Activated CD4-positive, alpha-beta T cell treated with anti-CD3 and anti-CD28 coated beads for 24 hours (primary cell): ENCODE measurements at regions not wholly inside any gene's neighbourhood (a gene's known extent, or its start where the extent isn't known, plus 50 kb on each side); places are given as distances from the start of the nearest gene placed in this dataset.
"Not testable (repeated sequence)": the region's sequence is repeated elsewhere in the genome, so short reads cannot be mapped to it uniquely, and the experiment has no call there.

Experiments used
- DNase-seq, 2 donors: peaks; one replicate each; pipeline ENCODE4 v3.0.0-alpha.2; 2020; ENCODE audit warnings: low read depth in 2 of 2

DNA sequence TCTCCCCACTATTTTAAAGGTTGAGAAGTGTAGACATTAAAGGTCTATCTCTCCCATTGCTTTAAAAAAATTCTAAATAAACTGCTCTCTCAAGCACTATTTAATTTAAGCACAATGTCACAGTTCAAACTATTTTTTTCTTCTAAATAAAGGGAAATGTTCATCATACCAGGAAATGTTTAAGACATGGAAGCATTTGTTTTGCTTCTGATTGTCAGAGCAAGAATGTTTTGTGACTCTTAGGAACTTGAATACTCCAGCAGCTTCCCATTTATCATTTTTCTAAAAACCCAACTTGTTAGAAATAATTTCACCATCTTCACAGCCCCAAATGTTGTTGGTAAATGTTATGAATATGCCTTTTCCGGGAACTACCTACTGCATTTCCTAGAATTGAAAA is 121.8 kb upstream of the NTF3 start:
- DNase-seq: no peak

DNA sequence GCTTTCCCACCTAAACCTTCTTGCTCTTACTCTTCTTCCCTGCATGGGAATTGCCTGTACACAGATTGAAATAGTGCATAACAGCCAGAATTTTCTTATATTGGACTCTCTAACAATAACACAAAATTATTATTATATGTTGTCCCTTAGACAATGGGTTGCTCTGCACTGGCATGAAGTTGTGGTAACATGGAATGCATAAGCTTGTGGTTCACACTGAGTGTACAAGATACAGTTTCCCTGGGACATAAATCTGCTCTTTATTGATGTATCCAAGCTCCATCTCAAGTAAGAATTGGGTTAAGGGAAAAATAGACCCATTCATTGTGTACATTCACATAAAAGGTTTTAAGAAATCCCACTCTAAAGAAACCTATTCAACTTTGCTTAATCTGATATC is 114.4 kb upstream of the NTF3 start:
- no peak for DNase-seq

DNA sequence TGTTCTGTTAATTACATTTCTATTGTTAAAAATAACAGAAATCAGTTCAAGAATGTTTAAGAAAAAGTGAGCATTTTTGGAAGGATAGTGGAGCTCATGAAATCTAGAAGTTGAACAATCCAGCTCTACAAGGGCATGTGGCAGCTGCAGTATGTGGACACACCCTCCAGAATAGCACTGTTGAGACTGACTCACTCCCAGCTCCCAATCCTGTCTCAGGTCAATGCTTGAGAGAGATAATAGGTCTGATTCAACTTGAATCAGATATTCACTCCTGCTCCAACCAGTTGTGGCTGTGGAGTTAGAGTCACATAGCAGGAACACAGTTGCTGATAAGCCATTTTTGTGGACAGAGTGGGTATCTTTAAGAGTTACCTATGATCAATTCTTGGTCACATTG is 113.0 kb upstream of the NTF3 start:
- no peak for DNase-seq

DNA sequence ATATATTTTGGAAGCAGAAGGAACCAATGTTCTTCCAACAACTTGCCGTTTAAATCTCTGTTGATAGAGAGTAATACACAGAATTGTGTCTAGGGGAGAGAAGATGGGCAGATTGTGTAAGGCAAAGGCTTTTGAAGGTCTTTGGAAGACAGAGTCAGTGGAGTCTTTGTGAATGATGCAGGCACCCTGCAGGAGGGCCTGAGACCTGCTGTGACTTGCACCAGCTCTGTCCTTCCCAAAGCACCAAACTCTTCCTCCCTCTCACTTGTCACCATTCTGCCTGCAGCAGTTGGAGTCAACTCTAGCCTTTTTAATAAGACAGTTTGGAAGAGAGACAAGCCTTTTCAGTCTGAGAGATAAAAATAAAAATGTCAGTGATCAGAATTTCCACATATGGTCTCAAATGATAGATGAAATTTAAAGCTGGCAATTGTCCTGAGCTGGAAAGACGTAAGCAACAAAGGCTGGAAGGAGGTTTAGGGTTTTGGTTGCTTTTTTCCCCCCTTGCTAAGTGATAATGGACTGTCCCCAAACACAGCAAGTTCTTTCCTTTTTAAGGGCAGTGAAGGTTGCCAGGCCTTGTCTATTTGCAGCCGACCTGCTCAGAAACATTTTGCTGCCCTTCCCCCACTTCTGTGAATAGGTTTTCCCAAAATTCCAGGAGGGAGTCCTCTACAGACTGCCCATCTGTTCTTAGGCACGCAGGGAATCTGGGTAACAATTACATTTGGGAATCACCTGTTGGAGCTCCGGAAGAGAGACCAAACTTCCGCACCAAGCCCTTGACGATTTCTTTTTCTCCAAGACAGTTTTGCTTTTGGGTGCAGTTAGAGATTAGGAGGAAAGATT is 103.0 kb upstream of the NTF3 start:
- DNase-seq: no peak

GRCh38 chr12:5332551-5332950 is 99.4 kb upstream of the NTF3 start:
- no peak for DNase-seq

GRCh38 chr12:5333096-5333495 is 98.8 kb upstream of the NTF3 start:
- no peak for DNase-seq

DNA sequence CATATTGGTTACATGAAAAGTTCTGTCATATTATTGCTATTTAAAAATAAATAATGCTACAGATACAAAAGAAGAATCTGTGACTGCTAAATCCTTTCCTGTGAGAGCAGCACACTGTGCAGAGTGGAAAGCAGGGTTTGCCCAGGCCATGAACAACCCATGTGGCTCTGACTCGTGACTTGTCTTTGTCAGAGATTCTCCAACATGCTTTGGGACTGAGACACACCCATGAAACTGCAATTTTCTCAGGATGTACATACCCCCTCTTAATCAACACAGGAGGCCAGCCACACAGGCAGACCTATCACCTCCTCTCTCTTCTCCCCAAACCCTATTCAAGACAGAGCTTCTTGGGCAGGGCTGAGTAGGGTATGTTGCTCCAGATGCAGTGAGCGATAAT is 96.8 kb upstream of the NTF3 start:
- no peak for DNase-seq

- not testable (repeated sequence) for DNase-seq
These were observed 90.8 kb upstream of the NTF3 start for GRCh38 chr12:5341086-5341485.

DNA sequence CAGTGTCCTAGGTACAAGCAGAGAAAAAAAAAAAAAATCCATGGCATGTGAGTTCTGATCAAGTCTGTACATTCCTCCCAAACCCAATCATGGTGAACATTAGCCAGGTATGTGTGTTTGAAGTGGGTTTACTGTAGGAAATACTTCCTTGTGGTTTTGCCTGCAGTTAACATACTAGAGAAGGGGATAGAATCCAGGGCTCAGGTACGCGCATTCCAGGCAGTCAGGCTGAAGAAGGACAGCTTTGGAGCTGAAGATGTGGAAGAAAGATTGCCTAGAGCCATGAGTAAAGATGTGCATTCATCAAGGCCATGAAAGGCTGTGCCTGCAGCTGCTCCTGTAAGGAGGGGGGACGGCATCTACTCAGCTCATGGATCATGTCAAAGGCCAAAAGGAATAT is 88.2 kb upstream of the NTF3 start:
- no peak for DNase-seq

DNA sequence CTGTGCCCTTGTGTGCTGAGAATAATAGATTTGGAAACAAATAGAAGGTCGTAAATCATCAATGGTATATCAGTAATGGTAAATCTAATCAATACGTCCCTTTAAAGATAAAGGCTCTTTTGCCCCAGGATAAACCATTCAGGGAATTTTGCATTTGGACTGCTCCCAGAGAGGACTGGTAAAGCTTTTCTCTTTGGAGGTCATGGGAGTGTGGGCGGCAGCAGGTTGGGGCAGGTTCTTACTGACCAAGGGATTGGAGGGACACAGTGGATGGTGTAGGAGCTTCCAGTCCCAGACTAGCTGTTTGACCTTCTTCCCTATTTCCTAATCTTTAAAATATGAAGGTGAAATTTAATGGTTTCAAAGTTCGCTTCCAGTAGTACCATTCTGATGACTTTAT is 87.8 kb upstream of the NTF3 start:
- no peak for DNase-seq

- no peak for DNase-seq
These were observed 86.4 kb upstream of the NTF3 start for GRCh38 chr12:5345534-5345933.

DNA sequence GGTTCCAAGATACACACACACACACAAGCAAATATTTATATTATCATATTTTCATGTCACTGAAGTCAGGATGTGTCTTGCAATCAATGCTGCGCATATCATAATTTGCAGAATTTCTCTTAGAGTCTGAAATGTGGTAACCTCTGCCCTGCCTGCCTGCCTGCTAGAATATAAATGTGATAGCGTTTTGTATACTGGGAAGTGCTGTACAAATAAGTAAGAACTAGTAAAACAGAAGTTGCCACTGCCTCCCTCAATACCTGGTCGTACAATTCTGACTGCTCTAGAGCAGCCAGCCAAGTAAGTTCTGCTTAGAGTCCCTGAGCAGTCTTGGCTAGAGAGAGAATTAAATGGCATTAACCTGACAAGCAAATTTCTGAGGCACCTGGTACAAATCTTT is 83.9 kb upstream of the NTF3 start:
- DNase-seq: no peak

GRCh38 chr12:5348491-5348890 is 83.4 kb upstream of the NTF3 start:
- no peak for DNase-seq

GRCh38 chr12:5364036-5364770 is 67.7 kb upstream of the NTF3 start:
- no peak for DNase-seq

GRCh38 chr12:5369298-5369697 is 62.6 kb upstream of the NTF3 start:
- DNase-seq: no peak

GRCh38 chr12:5371631-5372030 is 60.3 kb upstream of the NTF3 start:
- DNase-seq: no peak

DNA sequence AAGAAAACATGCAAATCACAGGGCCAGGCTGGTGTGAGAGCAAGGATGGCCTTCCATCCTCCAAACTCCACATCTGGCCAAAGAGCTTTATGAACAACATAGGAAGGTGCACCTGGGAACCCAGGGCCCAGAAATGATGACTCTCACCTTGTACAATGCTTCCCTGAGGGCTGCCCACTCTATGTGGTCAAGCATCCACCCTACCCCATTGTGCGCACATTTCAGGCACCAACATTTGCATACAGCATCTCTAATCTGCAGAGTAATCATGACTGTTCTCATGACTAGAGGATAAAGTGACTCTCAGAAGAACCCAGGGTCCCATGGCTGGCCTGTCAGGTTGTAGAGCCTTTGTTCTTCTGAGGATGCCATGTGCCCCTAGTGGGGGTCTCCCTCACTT is 57.2 kb upstream of the NTF3 start:
- DNase-seq: no peak

DNA sequence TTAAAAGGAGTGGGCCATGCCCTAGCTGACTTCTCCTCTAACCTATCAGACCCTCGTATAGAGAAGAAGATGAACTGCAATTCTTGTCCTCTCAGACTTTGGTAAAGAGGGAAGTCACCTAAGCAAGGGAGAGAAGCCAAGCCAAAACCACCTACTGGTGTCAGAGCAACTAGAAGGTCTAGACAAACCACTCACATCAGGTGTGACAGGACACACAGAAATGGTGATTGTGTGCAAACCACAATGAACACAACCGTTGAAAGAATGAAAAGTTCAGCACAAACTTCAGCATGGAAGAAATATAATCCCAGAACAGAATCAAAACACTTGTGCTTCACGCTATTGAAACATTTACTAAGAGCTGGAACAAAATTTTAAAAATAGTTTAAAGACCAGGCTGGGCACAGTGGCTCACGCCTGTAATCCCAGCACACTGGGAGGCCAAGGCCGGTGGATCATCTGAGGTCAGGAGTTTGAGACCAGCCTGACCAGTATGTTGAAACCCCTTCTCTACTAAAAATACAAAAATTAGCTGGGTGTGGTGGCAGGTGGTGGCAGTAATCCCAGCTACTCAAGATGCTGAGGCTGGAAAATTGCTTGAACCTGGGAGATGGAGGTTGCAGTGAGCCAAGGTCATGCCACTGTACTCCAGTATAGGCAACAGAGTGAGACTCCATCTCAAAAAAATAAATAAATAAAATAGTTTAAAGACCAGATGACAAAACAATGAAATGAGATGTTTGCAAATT is 56.2 kb upstream of the NTF3 start:
- DNase-seq: no peak

DNA sequence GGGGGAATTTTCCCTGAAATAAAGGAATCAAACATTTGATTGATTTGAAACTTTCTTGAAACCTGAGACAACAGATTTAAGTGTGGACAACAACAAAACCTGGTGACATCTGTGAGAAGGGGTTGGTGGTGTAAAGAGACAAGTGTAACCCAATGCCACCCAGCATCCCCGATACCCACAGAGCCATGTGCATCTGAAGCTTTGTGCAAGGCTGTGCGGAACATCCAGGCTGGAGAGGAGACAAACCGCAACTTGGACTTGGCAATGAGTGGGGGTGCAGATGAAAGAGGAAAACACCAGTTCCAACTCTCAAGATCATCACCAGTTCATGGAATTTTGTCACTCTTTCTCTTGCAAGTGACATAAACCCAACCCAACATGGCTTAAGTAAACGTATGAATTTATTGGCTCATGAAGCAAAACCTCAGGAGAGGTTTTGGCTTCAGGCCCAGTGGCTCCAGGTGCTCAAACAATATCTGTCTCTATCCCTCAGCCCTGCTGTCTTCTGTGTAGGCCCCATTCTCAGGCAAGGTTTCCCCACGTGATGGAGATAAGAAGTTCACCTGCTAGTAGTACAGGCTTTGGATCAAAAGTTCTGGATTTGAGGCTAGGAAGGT is 55.2 kb upstream of the NTF3 start:
- no peak for DNase-seq

- no peak for DNase-seq
These were observed 53.8 kb upstream of the NTF3 start for GRCh38 chr12:5377997-5378592.

DNA sequence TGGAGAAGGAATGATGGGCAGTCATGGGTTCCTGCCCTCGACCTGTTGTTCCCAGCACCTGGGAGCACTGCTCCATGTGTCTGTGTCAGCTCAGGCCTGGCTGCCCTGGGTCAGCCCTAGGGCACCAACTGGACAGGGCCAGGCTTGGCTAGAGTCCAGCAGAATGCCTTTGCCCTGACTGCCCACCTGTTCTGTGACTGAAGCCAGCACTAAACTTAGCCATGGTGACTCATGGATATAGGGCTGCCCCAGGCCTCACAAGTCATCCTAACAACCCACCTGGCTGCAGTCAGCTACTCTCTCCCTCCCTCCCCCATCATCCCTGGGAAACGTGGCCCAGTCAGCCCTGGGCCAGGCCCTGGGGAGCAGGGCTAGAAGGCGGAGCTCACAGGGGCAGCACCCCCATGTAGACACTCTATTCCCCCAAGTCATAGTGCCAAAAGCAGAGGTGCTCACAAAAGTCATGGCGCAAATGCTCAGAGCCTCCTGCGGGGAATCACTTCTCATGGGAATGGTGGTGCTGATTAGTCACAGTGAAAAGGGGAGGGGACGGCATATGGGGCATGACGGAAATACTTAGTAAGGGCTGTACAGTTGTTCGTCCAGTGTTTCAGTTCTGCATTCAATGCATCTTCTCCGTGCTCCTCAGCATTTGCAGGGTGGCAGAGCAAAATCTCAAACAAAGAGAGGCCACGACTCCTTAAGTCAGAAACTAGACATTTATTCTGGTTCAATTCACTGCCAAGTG is 52.0 kb upstream of the NTF3 start:
- no peak for DNase-seq
